ENCODE measurements at regions not wholly inside any gene's neighbourhood (a gene's known extent, or its start where the extent isn't known, plus 50 kb on each side); places are given as distances from the start of the nearest gene placed in this dataset.

GRCh38 chr2:173451941-173452340 lies 97.3 kb downstream of the CDCA7 start (continued):
- TF ChIP-seq CHD7 (IDR thresholded peaks at IDR 0.05; ENCODE audit: insufficient replicate concordance, low read length) (no peak), TEAD4 (IDR thresholded peaks at IDR 0.05; ENCODE audit: low read depth, low read length) (no peak), TBP (IDR thresholded peaks at IDR 0.05; ENCODE audit: low read depth, low read length) (no peak), USF2 (IDR thresholded peaks at IDR 0.05; ENCODE audit: low read length) (no peak), SP2 (IDR thresholded peaks at IDR 0.05; ENCODE audit: low read length) (no peak), GABPA (IDR thresholded peaks at IDR 0.05; ENCODE audit: borderline replicate concordance, insufficient read depth, low read length) (no peak), RAD21 (IDR thresholded peaks at IDR 0.05 in 1 of 2, conservative IDR thresholded peaks at IDR 0.05 in 1 of 2; ENCODE audit: low read depth in 2 of 2, low read length in 2 of 2) (no peak), RXRA (IDR thresholded peaks at IDR 0.05; ENCODE audit: insufficient read depth, low read depth, low read length) (no peak), RBBP5 (IDR thresholded peaks at IDR 0.05; ENCODE audit: borderline replicate concordance, low read depth, low read length) (no peak), HDAC6 (IDR thresholded peaks at IDR 0.05; ENCODE audit: low read depth, low read length) (no peak), NRF1 (IDR thresholded peaks at IDR 0.05; ENCODE audit: low read depth, low read length) (no peak)
